GM18873 (cell line): ENCODE measurements at regions not wholly inside any gene's neighbourhood (a gene's known extent, or its start where the extent isn't known, plus 50 kb on each side); places are given as distances from the start of the nearest gene placed in this dataset.

Experiments
- ATAC-seq: cut with Tn5 transposase; IDR thresholded peaks from one replicate; pipeline ENCODE4 v1.9.1; 2021; ENCODE audit warnings: mild to moderate bottlenecking, moderate library complexity, moderate number of reproducible peaks; ENCODE audit not compliant: unreplicated experiment, low FRiP score

DNA sequence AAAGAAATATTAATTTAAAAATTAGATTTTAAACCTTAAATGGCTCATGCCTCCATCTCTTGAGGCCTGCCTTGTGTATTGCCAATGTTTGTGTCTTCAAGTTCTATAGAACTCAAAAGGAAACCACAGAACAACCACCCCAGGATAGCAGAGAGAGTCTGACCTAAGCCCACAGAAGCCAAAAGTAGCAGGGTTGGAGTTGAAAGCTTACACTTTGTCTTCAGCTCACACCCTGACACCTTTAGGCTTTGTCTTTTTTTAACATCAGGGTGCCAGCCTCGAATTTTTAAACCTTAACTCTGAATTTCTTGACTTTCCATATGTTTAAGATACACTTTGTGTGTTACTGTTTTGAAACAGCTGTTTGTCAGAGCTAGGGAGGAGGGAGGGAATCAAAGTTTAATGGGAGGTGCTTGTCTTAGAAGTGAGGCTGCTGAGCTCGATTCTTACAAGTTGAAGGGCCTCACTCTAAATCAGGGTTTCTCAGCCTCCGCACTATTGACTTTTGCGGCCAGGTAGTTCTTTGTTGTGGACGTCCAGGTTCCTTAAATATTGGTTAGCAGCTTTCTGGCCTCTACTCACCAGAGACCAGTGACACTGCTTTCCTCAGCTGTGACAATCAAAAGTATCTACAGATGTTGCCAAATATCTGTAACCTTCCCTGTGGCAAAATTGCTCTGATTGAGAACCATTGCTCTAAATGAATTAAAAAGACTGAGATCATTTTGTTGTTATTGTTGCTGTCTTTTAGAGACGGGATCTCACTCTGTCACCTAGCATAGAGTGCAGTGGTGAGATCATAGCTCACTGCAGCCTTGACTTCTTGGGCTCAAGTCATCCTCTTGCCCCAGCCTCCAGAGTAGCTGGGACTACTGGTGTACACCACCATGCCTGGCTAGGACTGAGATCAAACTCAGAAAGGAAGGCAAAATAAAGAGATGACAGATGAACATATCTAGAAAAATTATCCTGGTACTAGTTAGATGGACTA, 139.2 kb upstream of the EOMES start:
- ATAC-seq = no peak

DNA sequence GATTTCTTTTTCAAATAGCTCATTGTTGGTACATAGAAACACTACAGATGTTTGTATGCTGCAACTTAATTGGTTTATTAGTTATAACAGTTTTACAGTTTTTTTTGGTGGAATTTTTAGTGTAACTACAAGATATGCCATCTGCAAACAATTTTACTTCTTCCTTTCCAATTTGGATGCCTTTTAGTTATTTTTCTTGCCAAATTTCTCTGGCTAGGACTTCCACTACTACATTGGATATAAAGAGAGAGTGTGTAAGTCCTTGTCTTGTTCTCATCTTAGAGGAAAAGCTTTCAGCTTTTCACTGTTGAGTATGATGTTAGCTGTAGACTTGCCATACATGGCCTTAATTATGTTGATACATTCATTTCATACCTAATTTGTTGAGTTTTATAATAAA, 143.6 kb upstream of the EOMES start:
- ATAC-seq = no peak

DNA sequence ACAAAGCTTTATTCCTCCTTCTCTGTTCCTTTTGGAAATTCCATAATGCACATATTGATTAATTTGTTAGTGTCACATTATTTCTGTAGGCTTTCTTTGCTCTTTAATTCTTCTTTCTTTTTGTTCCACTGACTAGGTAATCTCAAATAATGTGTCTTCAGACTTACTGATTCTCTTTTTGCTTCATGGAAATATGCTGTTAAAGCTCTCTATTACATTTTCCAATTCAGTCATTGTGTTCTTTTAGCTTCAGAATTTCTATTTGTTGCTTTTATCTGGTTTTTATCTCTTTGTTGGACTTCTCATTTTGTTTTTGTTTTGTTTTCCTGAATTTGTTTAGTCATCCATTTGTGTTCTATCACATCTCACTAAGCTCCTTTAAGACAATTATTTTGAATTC, 147.0 kb upstream of the EOMES start:
- ATAC-seq = no peak

DNA sequence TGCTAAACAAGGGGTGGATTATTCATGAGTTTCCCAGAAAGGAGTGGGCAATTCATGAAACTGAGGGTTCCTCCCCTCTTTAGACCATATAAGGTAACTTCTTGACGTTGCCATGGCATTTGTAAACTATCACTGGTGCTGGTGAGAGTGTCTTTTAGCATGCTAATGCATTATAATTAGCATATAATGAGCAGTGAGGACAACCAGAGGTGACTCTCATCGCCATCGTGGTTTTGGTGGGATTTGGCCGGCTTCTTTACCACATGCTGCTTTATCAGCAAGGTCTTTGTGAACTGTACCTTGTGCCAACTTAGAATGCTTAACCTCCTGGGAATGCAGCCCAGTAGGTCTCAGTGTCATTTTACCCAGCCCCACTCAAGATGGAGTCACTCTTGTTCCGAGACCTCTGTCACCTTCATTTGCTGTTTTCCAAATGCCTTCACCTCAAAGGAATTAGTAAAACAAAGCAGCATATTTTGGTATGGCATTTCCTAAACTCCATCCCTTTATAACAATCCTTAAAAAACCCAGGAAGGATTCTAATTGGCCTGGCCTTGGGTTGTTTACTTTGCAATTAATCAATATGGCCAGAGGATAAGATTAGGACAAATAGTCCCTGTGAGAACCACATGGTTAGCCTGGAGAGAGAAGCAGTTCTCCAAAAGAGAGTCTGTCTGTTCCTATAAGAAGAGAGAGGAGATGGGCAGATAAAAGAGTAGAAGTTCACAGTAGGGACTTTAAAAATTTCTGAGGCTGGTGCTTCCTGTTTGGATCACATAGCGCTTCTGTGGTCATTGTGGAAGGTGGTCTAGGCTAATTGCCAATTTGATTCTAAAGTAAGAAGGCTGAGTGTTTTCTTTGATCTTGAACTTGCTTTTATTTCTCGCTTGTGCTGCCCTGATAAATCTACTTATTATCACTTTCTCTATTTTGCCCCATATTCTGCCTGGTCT, 155.2 kb upstream of the EOMES start:
- no peak for ATAC-seq

DNA sequence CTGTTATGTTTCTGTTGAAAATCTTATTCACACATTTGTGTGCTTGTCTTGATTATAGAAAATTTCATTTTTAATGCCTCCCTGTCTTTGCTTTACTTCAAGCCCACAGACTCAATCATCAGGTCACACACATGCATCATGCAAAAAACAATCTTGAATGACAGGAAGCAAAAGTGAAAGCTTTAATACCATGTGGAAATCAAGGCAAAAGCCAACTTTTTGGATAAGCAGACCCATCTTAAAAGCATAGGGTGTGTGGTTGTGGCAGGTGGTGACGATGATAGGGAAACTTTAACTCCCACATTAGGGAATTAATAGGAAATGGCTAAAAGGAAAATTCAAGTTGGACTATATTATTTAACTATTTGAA, 155.9 kb upstream of the EOMES start:
- ATAC-seq = no peak

DNA sequence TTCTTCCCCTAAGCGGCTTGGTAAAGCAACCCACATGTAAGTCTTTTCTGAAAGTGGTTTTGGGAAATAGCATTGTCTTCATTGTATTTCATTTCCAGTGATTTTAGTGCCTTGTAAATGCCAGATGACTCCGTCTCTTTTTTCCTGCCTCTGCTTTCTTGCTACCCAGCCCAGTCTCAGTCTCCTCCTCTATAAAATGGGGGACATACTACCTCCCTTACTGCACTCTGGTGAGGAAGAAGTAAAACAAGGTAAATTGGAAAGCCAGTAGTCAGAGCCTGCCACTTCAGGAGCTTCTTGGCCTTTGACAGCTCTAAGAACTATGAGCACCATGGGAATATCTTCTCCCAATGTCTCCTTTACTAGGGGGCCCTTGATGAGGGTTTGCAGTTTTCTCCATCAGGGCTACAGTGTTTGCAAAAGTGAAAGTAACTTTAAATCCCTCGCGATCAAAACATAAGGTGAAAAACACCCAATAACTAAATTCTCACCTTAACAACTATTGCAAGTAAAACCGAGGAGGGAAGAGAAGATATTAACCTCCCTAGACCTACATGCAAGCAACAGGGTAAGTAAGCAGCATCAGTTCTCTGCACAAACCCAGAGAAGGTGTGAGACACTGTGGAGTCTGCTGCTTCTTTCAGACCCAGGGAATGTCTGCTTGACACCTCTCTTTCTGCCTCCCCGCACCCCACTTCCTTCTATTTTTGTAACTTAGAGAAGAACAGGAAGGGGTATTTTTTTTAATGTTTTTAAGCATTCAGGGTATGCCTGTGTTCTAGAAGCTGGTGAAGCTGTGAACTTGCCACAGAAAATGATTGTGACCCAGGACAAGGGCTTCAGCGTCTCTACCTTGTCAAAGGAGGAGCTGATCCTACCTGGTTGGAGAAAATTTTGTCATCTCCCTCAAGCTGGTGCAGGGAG, 159.1 kb upstream of the EOMES start:
- ATAC-seq = no peak

DNA sequence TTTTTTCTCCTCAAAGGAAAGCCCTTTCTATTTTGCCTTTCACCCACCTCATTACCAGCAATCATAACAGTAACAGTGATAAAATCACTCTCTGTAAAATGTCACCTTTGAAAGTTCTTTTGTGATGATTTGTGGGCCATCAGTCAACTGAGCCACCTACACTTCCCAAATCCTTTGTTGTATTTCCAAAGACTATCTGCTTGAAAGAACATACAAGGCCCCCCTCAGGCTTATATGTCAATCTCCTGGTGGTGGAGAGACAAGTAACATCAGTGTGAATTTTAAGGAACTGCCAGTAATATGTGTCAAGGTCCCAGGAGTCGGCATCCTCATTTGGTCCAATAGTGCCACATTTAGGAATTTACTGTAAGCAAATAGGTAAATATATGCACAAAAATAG, 161.1 kb upstream of the EOMES start:
- no peak for ATAC-seq

DNA sequence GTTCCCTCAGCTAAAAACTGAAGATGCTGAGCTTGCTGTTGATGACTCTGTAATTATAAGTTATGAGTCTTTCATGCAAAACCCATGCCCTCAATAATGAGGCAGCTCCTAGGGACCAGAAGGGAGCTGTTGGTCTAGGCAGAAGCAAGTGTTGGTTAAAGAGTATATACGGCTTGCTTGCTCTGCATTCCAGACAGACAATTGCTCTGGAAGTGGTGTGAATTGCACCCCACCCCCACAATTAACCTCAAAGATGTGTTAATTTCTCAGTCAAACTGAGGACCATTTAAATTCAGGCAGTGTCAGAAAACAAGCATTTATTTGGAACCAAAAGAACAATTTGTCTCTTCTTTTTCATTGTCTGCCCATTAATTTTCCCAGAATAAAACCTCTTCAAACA, 163.5 kb upstream of the EOMES start:
- ATAC-seq = no peak

DNA sequence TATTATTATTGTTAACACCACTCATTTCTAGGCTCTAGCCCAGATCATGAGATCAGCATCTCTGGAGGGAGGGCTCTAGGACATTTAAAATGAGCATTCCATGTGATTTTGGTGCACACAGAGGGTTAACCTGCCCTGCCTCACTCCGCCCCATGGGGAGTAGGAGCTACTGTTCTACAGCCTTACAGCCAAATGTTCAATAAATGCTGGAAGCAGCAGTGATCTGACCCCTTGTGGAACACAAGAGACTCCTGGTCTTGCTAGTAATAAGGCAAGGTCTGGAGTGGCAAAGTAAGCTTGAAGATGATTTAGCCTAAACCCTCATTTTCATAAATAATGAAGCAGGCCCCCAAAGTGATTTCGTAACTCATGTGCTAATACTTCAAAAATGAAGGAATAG, 166.4 kb upstream of the EOMES start:
- no peak for ATAC-seq

DNA sequence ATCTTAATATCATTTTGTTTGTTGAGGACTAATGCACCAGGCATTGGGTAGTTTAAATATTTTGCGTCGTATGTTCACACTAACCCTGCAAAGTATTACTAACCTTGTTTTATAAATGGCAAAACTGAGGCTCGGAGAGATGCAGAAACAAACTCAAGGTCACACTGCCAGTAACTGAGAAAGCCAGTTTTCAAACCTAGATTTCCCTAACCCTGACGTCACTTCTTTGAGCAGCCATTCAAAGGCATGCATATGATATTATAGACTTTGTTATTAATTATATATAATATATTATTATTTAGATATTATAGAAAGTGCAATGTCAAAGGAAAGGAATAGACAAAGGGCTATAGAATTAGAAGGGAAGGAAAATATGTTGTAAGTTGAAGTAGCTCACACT, 167.6 kb upstream of the EOMES start:
- no peak for ATAC-seq

DNA sequence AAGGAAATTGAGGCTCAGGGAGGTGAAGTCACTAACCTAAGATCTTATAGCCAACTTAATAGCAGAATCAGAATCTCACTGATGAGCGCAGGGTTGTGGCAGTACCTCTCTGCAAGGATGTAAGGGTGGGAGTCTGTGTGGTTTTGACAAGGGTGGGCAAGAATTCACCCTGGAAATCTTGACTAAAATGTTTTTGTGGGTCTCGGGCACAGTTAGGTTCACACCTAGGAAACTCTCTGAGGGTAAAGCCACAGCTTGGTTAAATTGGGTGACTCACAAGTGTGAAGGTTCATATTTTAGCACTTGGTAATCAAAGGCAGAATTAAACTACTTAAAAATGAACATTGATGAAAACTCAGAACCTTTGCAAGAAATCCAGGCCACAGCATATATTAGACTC, 178.2 kb upstream of the EOMES start:
- ATAC-seq = no peak

DNA sequence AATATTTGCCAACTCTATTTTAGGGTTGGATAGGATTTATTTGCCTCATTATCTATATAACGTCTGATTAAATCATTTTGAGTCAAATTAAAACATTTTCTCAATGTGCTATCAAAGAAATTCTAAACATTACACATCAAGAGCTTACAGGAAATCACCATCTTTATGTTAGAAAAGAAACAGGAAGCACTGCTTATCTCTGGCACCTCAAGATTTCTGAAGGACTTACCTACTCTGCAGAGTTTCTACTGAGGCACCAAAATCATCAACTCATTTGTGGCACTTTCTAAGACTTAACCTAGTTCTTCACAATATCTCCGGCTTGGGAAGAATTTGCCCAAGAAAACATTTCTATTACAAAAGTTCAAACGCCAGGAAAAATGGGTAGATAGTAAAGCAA, 181.3 kb upstream of the EOMES start:
- no peak for ATAC-seq

DNA sequence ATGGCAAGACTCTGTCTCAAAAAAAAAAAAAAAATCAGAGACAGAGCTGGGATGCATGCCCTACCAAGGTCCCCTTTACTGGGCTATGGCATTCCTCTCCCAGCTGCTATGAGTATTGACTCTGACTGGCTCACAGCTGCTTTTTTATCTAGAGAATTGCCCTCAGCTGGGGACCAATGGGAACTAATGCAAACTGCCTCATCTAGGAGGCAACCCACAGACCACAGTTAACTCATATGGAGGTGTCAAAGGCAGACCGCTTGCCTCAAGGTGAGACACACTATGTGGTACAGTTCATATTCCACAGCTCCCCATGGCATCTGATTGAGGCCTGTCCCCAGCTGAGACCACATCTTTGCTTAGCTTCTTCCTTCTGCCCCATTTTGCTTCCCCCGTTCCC, 183.5 kb upstream of the EOMES start:
- no peak for ATAC-seq

DNA sequence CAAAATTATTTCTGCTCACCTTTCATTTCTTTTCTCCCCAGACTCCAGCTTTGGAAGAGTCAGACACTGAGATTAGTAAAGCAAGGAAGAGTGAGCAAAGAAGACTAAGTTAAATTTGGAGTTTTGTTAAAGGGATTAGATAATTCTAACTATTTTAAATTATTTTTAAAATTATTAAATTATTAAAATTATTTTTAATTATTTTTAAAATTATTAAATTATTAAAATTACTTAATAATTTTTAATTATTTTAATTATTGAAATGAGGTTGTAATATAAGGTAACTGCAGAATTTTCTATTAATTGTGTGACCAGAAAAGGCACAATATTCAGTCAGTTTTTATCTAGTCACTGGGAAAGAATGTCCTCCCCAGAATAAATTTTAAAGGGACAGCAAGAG, 185.0 kb upstream of the EOMES start:
- ATAC-seq = no peak

DNA sequence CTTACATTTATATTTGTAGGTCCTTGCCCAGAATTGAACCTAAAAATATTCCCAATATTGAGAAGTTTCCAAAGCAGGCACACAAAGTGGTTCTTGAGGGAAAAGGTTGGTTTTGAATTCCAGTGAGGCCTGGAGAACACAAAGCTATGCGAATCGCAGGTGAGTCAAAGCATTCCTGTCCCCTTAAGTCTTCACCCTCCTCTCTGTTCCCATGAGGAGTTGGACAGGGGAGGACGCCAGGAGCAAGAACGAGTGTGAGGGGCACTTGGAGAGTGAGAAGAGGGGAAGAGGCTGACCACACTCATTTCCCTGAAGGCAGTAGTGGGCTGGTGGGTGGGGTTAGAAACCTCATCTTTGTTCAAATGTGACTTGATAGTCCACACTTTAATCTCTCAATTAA, 185.8 kb upstream of the EOMES start:
- ATAC-seq = no peak

DNA sequence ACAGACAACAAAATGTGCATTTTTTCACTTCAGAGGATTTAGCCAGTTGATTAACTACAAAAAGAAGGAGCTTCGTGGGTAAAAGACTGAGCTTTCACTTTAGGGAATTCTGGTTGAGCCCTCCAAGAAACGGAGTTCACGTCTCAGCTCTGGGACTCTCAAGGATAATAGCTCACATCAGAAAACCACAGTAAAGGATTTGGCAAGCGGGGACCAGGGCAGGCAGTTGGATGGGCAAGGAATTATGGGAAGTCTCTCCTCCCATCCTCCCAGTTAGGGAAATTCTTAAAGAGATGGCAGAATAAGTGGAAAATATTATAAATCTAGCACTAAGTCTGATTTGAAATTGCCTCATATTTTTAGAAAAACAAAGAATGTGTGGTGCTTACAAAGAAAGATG, 188.3 kb upstream of the EOMES start:
- ATAC-seq = no peak

DNA sequence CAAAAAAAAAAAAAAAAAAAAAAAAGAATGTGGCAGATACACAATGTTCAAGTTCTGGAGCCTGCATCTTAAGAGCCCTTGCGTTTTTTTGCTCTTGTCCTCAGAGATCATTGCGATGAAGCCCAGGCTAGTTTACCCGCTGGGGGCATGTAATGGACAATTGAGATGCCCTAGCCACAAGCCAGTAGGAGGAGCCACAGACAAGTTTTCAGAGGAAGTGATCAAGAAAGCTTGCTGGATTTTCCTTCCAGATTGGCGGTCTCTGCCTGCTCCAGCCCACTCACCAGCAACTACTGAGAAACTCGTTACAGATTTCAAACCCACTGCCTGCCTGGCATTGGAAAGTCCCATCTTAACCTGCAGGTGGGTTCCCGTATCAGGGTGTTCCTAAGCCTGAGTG, 192.1 kb upstream of the EOMES start:
- ATAC-seq = no peak

DNA sequence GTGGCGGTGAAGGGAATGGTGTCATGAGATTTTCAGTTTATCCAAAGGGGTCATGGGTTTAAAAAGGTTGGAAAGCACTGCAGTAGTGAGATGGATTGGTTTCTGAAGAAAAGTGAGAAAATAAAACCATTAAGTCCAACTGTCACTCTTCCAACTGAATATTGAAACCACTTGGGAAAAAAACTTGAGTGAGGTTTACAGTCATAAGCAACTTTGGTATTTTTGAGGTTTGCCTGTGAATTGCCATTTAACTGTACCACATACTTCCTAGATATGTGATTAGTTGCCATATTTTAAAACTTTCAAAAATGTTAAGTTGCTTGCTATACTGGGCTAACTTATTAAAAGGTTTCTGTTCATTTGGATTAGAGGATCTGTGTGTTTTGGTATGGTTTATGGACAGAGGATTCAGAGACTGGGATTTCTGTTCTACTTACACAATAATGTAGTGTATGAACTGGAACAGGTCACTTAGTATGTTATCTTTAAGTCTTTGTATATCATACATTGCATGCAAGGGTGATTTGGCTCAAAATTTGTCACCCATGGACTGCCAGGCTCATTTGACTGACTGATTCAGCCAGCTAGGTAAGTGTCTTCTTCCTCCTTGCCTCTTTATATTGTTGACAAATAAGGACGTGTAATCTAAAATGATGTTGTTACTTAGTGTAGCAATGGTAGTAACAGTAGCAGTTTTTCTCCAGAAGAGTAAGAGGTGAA, 201.4 kb upstream of the EOMES start:
- no peak for ATAC-seq

DNA sequence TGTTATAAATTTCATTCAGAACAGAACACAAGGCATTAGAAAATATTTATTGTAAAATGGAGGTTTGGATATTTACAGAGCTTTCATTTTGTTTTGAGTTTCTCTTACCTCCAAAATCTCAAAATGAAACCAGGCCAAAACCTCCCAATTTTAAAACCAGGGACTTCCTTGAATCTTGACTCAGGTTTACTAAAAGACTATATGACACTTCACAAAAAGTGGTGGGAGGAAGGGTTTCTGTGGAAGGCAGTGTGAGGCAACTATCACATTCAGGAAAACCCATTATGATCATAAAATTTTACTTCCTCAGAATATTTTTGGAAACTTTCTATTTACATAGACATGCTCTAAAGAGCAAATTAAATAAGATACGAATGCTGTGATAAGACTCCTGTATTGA, 205.8 kb upstream of the EOMES start:
- ATAC-seq = no peak
